ENCODE measurements at regions not wholly inside any gene's neighbourhood (a gene's known extent, or its start where the extent isn't known, plus 50 kb on each side); places are given as distances from the start of the nearest gene placed in this dataset.
"Not testable (repeated sequence)": the region's sequence is repeated elsewhere in the genome, so short reads cannot be mapped to it uniquely, and the experiment has no call there.

GRCh38 chr18:47654988-47655387 is 275.5 kb downstream of the SMAD2 start:
- TF ChIP-seq EZH2phosphoT487 (IDR thresholded peaks at IDR 0.05; ENCODE audit: low read length) (no peak), EZH2 (optimal IDR thresholded peaks at IDR 0.05; ENCODE audit: low read depth, low read length) (no peak)
- TF ChIP-seq, protein P1, sequence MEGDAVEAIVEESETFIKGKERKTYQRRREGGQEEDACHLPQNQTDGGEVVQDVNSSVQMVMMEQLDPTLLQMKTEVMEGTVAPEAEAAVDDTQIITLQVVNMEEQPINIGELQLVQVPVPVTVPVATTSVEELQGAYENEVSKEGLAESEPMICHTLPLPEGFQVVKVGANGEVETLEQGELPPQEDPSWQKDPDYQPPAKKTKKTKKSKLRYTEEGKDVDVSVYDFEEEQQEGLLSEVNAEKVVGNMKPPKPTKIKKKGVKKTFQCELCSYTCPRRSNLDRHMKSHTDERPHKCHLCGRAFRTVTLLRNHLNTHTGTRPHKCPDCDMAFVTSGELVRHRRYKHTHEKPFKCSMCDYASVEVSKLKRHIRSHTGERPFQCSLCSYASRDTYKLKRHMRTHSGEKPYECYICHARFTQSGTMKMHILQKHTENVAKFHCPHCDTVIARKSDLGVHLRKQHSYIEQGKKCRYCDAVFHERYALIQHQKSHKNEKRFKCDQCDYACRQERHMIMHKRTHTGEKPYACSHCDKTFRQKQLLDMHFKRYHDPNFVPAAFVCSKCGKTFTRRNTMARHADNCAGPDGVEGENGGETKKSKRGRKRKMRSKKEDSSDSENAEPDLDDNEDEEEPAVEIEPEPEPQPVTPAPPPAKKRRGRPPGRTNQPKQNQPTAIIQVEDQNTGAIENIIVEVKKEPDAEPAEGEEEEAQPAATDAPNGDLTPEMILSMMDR (IDR thresholded peaks at IDR 0.05; ENCODE audit: low read length) = no peak
- no peaks in the 10 kb centered on the region for H3K4me1 ChIP-seq (ENCODE audit: low read length)
- no peak overlapping the region for H3K27ac ChIP-seq (ENCODE audit: low read length)
- H3K9me2 ChIP-seq (replicated peaks; ENCODE audit: insufficient read depth, low read length) = no peaks in the 10 kb centered on the region
- no peaks in the 10 kb centered on the region for H3F3A ChIP-seq (ENCODE audit: insufficient read depth, low read length)
- no peaks in the 10 kb centered on the region for H3K9me3 ChIP-seq (replicated peaks; ENCODE audit: insufficient read depth, low read length)
- no peaks in the 10 kb centered on the region for H3K36me3 ChIP-seq (replicated peaks; ENCODE audit: insufficient read depth, low read length)
- H3K27me3 ChIP-seq (replicated peaks; ENCODE audit: insufficient read depth, low read length) = no peaks in the 10 kb centered on the region
- no peak for DNase-seq
- no peaks in the 10 kb centered on the region for H3K79me2 ChIP-seq (ENCODE audit: low read length)
- H3K4me2 ChIP-seq (ENCODE audit: low read depth, low read length) = no peak overlapping the region
- no peaks in the 10 kb centered on the region for H4K20me1 ChIP-seq (ENCODE audit: insufficient read depth, low read length)
- H3K9ac ChIP-seq (ENCODE audit: low read length) = no peak overlapping the region
- no peak overlapping the region for H3K4me3 ChIP-seq (ENCODE audit: low read length)
- no peak overlapping the region for H2AFZ ChIP-seq (ENCODE audit: low read length)

DNA sequence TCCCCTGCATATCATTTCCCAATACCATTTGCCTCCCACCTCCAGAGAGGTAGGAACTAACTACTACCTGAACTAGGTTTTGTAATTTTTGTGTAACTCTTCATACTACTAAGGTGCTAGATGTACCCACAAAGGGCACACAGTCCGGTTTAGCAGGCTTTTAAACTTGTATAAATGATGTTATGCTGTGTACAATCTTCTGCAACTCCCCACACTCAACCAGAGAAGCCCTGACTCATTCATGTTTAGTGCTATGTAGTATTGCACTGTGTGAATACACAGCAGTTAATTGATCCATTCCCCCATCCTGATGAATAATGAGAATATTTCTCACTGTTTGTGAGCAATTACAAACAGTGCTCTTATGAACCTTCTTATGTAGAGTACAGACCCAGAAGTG is 285.6 kb downstream of the SMAD2 start:
- H3K4me2 ChIP-seq (ENCODE audit: low read depth, low read length) = no peak overlapping the region
- no peaks in the 10 kb centered on the region for H3F3A ChIP-seq (ENCODE audit: insufficient read depth, low read length)
- no peak overlapping the region for H3K27ac ChIP-seq (ENCODE audit: low read length)
- H3K9me2 ChIP-seq (replicated peaks; ENCODE audit: insufficient read depth, low read length) = no peaks in the 10 kb centered on the region
- H3K9ac ChIP-seq (ENCODE audit: low read length) = no peak overlapping the region
- no peaks in the 10 kb centered on the region for H4K20me1 ChIP-seq (ENCODE audit: insufficient read depth, low read length)
- H3K4me3 ChIP-seq (ENCODE audit: low read length) = no peak overlapping the region
- no peak overlapping the region for H2AFZ ChIP-seq (ENCODE audit: low read length)
- H3K4me1 ChIP-seq (ENCODE audit: low read length) = no peaks in the 10 kb centered on the region
- DNase-seq = no peak
- no peaks in the 10 kb centered on the region for H3K36me3 ChIP-seq (replicated peaks; ENCODE audit: insufficient read depth, low read length)
- TF ChIP-seq, protein P1 (IDR thresholded peaks at IDR 0.05; ENCODE audit: low read length) = no peak
- no peak for TF ChIP-seq EZH2 (optimal IDR thresholded peaks at IDR 0.05; ENCODE audit: low read depth, low read length)
- TF ChIP-seq EZH2phosphoT487 (IDR thresholded peaks at IDR 0.05; ENCODE audit: low read length) = no peak
- H3K9me3 ChIP-seq (replicated peaks; ENCODE audit: insufficient read depth, low read length) = no peaks in the 10 kb centered on the region
- H3K79me2 ChIP-seq (ENCODE audit: low read length) = no peaks in the 10 kb centered on the region
- no peaks in the 10 kb centered on the region for H3K27me3 ChIP-seq (replicated peaks; ENCODE audit: insufficient read depth, low read length)

- H3K79me2 ChIP-seq (ENCODE audit: low read length); H3K36me3 ChIP-seq (replicated peaks; ENCODE audit: insufficient read depth, low read length); H3K27ac ChIP-seq (ENCODE audit: low read length); H3K4me3 ChIP-seq (ENCODE audit: low read length); H3K4me2 ChIP-seq (ENCODE audit: low read depth, low read length); H3F3A ChIP-seq (ENCODE audit: insufficient read depth, low read length); H3K9me3 ChIP-seq (replicated peaks; ENCODE audit: insufficient read depth, low read length); H3K9me2 ChIP-seq (replicated peaks; ENCODE audit: insufficient read depth, low read length); H3K27me3 ChIP-seq (replicated peaks; ENCODE audit: insufficient read depth, low read length); H3K4me1 ChIP-seq (ENCODE audit: low read length); H3K9ac ChIP-seq (ENCODE audit: low read length); H4K20me1 ChIP-seq (ENCODE audit: insufficient read depth, low read length); DNase-seq; H2AFZ ChIP-seq (ENCODE audit: low read length): not testable (repeated sequence)
Observed at GRCh38 chr18:47637551-47637950, 292.9 kb downstream of the SMAD2 start.

- H3K27ac ChIP-seq (ENCODE audit: low read length) = no peak overlapping the region
- H3K79me2 ChIP-seq (ENCODE audit: low read length) = no peaks in the 10 kb centered on the region
- no peaks in the 10 kb centered on the region for H3F3A ChIP-seq (ENCODE audit: insufficient read depth, low read length)
- no peaks in the 10 kb centered on the region for H3K36me3 ChIP-seq (replicated peaks; ENCODE audit: insufficient read depth, low read length)
- no peaks in the 10 kb centered on the region for H3K9me2 ChIP-seq (replicated peaks; ENCODE audit: insufficient read depth, low read length)
- H3K4me2 ChIP-seq (ENCODE audit: low read depth, low read length) = no peak overlapping the region
- TF ChIP-seq, protein P1 (IDR thresholded peaks at IDR 0.05; ENCODE audit: low read length) = no peak
- no peak for TF ChIP-seq EZH2 (optimal IDR thresholded peaks at IDR 0.05; ENCODE audit: low read depth, low read length)
- TF ChIP-seq EZH2phosphoT487 (IDR thresholded peaks at IDR 0.05; ENCODE audit: low read length) = no peak
- no peak overlapping the region for H2AFZ ChIP-seq (ENCODE audit: low read length)
- no peak overlapping the region for H3K9ac ChIP-seq (ENCODE audit: low read length)
- H4K20me1 ChIP-seq (ENCODE audit: insufficient read depth, low read length) = no peaks in the 10 kb centered on the region
- no peak overlapping the region for H3K4me3 ChIP-seq (ENCODE audit: low read length)
- no peaks in the 10 kb centered on the region for H3K4me1 ChIP-seq (ENCODE audit: low read length)
- no peaks in the 10 kb centered on the region for H3K9me3 ChIP-seq (replicated peaks; ENCODE audit: insufficient read depth, low read length)
- no peak for DNase-seq
- no peaks in the 10 kb centered on the region for H3K27me3 ChIP-seq (replicated peaks; ENCODE audit: insufficient read depth, low read length)
Observed at GRCh38 chr18:47635416-47635815, 295.0 kb downstream of the SMAD2 start.

Data from MM.1S (cell line).